HepG2 (cell line): ENCODE measurements at regions not wholly inside any gene's neighbourhood (a gene's known extent, or its start where the extent isn't known, plus 50 kb on each side); places are given as distances from the start of the nearest gene placed in this dataset.

ENCODE experiments used
- ATAC-seq: fragments of 200-7000 bp; cut with Tn5 transposase; 3 replicates; pipeline ENCODE4 v1.9.1; 2020; ENCODE audit warnings: mild to moderate bottlenecking, moderate library complexity
- BruUV-seq: library from RNA; stranded (reverse); fragments of 400-500 nt; replicated peaks from 2 replicates; lab custom pipeline; 2021; lab: Mats Ljungman, UMichigan
- CTCF ChIA-PET: fragments of 300-600 bp; formaldehyde crosslinking; extraction: SDS; loops from one replicate; lab custom pipeline; 2021; ENCODE audit warnings: low total read pairs, inconsistent platforms, low intra/inter-chr PET ratio; lab: Yijun Ruan, JAX
- POLR2A ChIA-PET: fragments of 350-600 bp; sonication (Branson Sonifier 250); formaldehyde crosslinking; loops from one replicate; lab custom pipeline; 2020; ENCODE audit warnings: antibody characterized with exemption, inconsistent platforms; lab: Yijun Ruan, JAX
- DNase-seq: peaks from one replicate; pipeline ENCODE4 v3.0.0-alpha.2; 2015; ENCODE audit warnings: low spot score
- FAIRE-seq: peaks from 3 replicates; lab custom pipeline; 2011; peaks lifted over from hg19 to GRCh38; lab: Jason Lieb, UNC
- H2AFZ ChIP-seq: one replicate; pipeline ENCODE4 v1.6.1; 2011; ENCODE audit warnings: low read length, inconsistent platforms
- H3K27ac ChIP-seq: fragments of 300-600 bp; 3 replicates; pipeline ENCODE4 v1.8.0; 2011; ENCODE audit warnings: mixed run types, mild to moderate bottlenecking, mixed read lengths, low read length, inconsistent platforms; ENCODE audit not compliant: insufficient read depth; ENCODE audit errors: extremely low read length
- H3K27me3 ChIP-seq, 2 experiments: fragments of 200-600 bp in 1 of 2; 2 replicates in 1 of 2; 3 replicates in 1 of 2; pipeline versions ENCODE4 v1.6.0 to v1.8.0; 2011; ENCODE audit warnings: low read length in 2 of 2, mild to moderate bottlenecking in 2 of 2, moderate library complexity in 2 of 2, inconsistent platforms in 1 of 2; ENCODE audit not compliant: insufficient read depth in 2 of 2, control insufficient read depth in 1 of 2
- H3K36me3 ChIP-seq, 2 experiments: fragments of 200-600 bp in 1 of 2; replicated peaks in 1 of 2; 2 replicates in 1 of 2; 3 replicates in 1 of 2; pipeline versions ENCODE4 v1.5.1 to v1.8.0; 2011; ENCODE audit warnings: low read length in 2 of 2, inconsistent platforms in 1 of 2; ENCODE audit not compliant: insufficient read depth in 2 of 2, control insufficient read depth in 1 of 2
- H3K4me1 ChIP-seq: 2 replicates; pipeline ENCODE4 v1.5.1; 2012; ENCODE audit warnings: low read length, inconsistent platforms; ENCODE audit not compliant: insufficient read depth
- H3K4me2 ChIP-seq: 2 replicates; pipeline ENCODE4 v1.6.0; 2011; ENCODE audit warnings: low read depth, low read length, inconsistent platforms
- H3K4me3 ChIP-seq, 3 experiments: fragments of 200-600 bp in 1 of 3; sonication (generic), shearing (Covaris generic) in 1 of 3; replicated peaks in 1 of 3; 2 replicates each; pipeline ENCODE4 v1.5.1; 2011 to 2016; ENCODE audit warnings: low read length in 3 of 3, inconsistent platforms in 2 of 3, low read depth in 2 of 3, mild to moderate bottlenecking in 2 of 3, control low read depth in 1 of 3, mixed read lengths in 1 of 3; ENCODE audit not compliant: insufficient read depth in 1 of 3
- H3K79me2 ChIP-seq: one replicate; pipeline ENCODE4 v1.6.1; 2011; ENCODE audit warnings: low read length, inconsistent platforms; ENCODE audit not compliant: insufficient read depth
- H3K9ac ChIP-seq: 2 replicates; pipeline ENCODE4 v1.6.0; 2011; ENCODE audit warnings: mild to moderate bottlenecking, low read depth, low read length, inconsistent platforms; ENCODE audit not compliant: insufficient read depth
- H3K9me3 ChIP-seq: 2 replicates; pipeline ENCODE4 v1.5.1; 2012; ENCODE audit warnings: mild to moderate bottlenecking, low read length
- H4K20me1 ChIP-seq: 2 replicates; pipeline ENCODE4 v1.6.0; 2011; ENCODE audit warnings: inconsistent platforms, mild to moderate bottlenecking, low read length, moderate library complexity; ENCODE audit not compliant: insufficient read depth
- DMAP1 ChIP-seq: IDR thresholded peaks from 2 replicates; pipeline ENCODE4 v1.6.1; 2016
- E2F2 ChIP-seq: sonication (generic); formaldehyde crosslinking; IDR thresholded peaks from 2 replicates; pipeline ENCODE4 v1.4.0; 2020; ENCODE audit warnings: missing genetic modification reagents, borderline replicate concordance
- FOXA1 ChIP-seq, 2 experiments: fragments of 450-650 bp in 1 of 2; sonication (generic) in 1 of 2; formaldehyde crosslinking in 1 of 2; IDR thresholded peaks; 2 replicates each; pipeline versions ENCODE4 v1.4.0 to v1.6.1; 2016 to 2020; ENCODE audit warnings: missing genetic modification reagents in 1 of 2
- HINFP ChIP-seq: sonication (generic); formaldehyde crosslinking; IDR thresholded peaks from 2 replicates; pipeline ENCODE4 v1.4.0; 2020; ENCODE audit warnings: low read depth, mild to moderate bottlenecking, missing genetic modification reagents
- HNF4G ChIP-seq, 2 experiments: sonication (generic) in 1 of 2; formaldehyde crosslinking in 1 of 2; IDR thresholded peaks; 2 replicates each; pipeline versions ENCODE4 v1.4.0 to v1.6.1; 2011 to 2020; ENCODE audit warnings: borderline replicate concordance in 2 of 2, low read depth in 2 of 2, mild to moderate bottlenecking in 2 of 2, low read length in 1 of 2, missing genetic modification reagents in 1 of 2, moderate library complexity in 1 of 2
- LCORL ChIP-seq, 2 experiments: fragments of 450-650 bp in 1 of 2; sonication (generic) in 1 of 2; formaldehyde crosslinking in 1 of 2; IDR thresholded peaks; 2 replicates each; pipeline versions ENCODE4 v1.5.0 to v1.6.1; 2017 to 2020; ENCODE audit warnings: antibody characterized with exemption in 1 of 2, missing genetic modification reagents in 1 of 2
- MTA1 ChIP-seq: sonication (generic); formaldehyde crosslinking; IDR thresholded peaks from 2 replicates; pipeline ENCODE4 v1.4.0; 2020; ENCODE audit warnings: missing genetic modification reagents, mild to moderate bottlenecking, borderline replicate concordance
- NRL ChIP-seq: sonication (generic); formaldehyde crosslinking; IDR thresholded peaks from 2 replicates; pipeline ENCODE4 v1.5.0; 2020; ENCODE audit warnings: missing genetic modification reagents, mild to moderate bottlenecking, moderate library complexity, borderline replicate concordance
- RFX1 ChIP-seq: fragments of 450-650 bp; IDR thresholded peaks from 2 replicates; pipeline ENCODE4 v1.6.1; 2017
- SETDB1 ChIP-seq: sonication (generic); formaldehyde crosslinking; IDR thresholded peaks from 2 replicates; pipeline ENCODE4 v1.5.1; 2020; ENCODE audit warnings: missing genetic modification reagents, mild to moderate bottlenecking, borderline replicate concordance
- SP1 ChIP-seq, 2 experiments: fragments of 450-650 bp in 1 of 2; sonication (generic) in 1 of 2; formaldehyde crosslinking in 1 of 2; IDR thresholded peaks; 2 replicates each; pipeline versions ENCODE4 v1.4.0 to v1.6.1; 2016 to 2020; ENCODE audit warnings: missing genetic modification reagents in 1 of 2
- ZNF691 ChIP-seq: sonication (generic); formaldehyde crosslinking; IDR thresholded peaks from 2 replicates; pipeline ENCODE4 v1.4.0; 2020; ENCODE audit warnings: missing genetic modification reagents, low read depth, mild to moderate bottlenecking, borderline replicate concordance
- ZNF891 ChIP-seq: sonication (generic); formaldehyde crosslinking; IDR thresholded peaks from 2 replicates; pipeline ENCODE4 v1.5.0; 2020; ENCODE audit warnings: mild to moderate bottlenecking, missing genetic modification reagents
- WGBS: methylation state at CpG from one replicate; pipeline ENCODE4 v1.1.6; 2017; ENCODE audit warnings: low lambda C conversion rate; 5-methylcytosine and 5-hydroxymethylcytosine counted together
- in situ Hi-C: cut with HindIII; loops from 2 replicates; pipeline ENCODE4 v1.10.0; 2017; ENCODE audit warnings: low pct_unique_long_range_greater_than_20kb; ENCODE audit not compliant: extremely low pct_ligation_motif_present
- intact Hi-C: fragments of 100-400 bp; cut with micrococcal nuclease; formaldehyde crosslinking; loops from one replicate; pipeline ENCODE4 v1.10.0; 2022; ENCODE audit not compliant: unreplicated experiment

GRCh38 chr19:30170495-30171137, 201.6 kb upstream of the ZNF536 start:
- ChIA-PET POLR2A (no interaction called here), CTCF (no interaction called here)
- Histone ChIP-seq H2AFZ (no peak overlapping the region), H3K79me2 (no peaks in the 10 kb centered on the region), H3K27me3 (peaks cover 1 to 6% of the 10 kb centered on the region in 2 experiments; a peak in 2 of 5 replicates), H3K9ac (no peak overlapping the region), H3K36me3 (no peaks in the 10 kb centered on the region), H3K4me2 (no peak overlapping the region), H3K4me1 (no peaks in the 10 kb centered on the region), H3K4me3 (no peak overlapping the region), H4K20me1 (no peaks in the 10 kb centered on the region), H3K27ac (no peak overlapping the region), H3K9me3 (no peaks in the 10 kb centered on the region)
- no peak for ATAC-seq
- 0 out of 2 replicates have a peak, but pooled peaks have one; percentile 7 for TF ChIP-seq SP1 (IDR thresholded peaks at IDR 0.05)
- TF ChIP-seq SP1 (CRISPR knock-in tag; IDR thresholded peaks at IDR 0.05) = no peak
- no peak for TF ChIP-seq HNF4G (IDR thresholded peaks at IDR 0.05; ENCODE audit: borderline replicate concordance, low read depth, low read length)
- TF ChIP-seq HNF4G (CRISPR knock-in tag; IDR thresholded peaks at IDR 0.05; ENCODE audit: borderline replicate concordance, low read depth) = no peak
- DNase-seq = no peak
- intact Hi-C loops = no loop called here
- 24% methylated on average over 6 of the region's 8 CpGs for WGBS
- in situ Hi-C loops = no loop called here
- no TSS peak for BruUV-seq
- no peak for FAIRE-seq

- H4K20me1 ChIP-seq = no peaks in the 10 kb centered on the region
- H3K9me3 ChIP-seq = no peaks in the 10 kb centered on the region
- FAIRE-seq (no peak), DNase-seq (no peak), ATAC-seq (no peak)
- no peaks in the 10 kb centered on the region for H3K4me1 ChIP-seq
- ChIA-PET CTCF (no interaction called here), POLR2A (no interaction called here)
- in situ Hi-C loops (no loop called here), intact Hi-C loops (no loop called here)
- no peak overlapping the region for H3K9ac ChIP-seq
- no peak overlapping the region for H3K4me3 ChIP-seq
- no peak overlapping the region for H3K27ac ChIP-seq
- no TSS peak for BruUV-seq
- WGBS = 16% methylated on average over 3 of the region's 3 CpGs
- no peaks in the 10 kb centered on the region for H3K36me3 ChIP-seq
- no peak overlapping the region for H3K4me2 ChIP-seq
- peaks cover 1 to 10% of the 10 kb centered on the region in 2 experiments; a peak in 2 of 5 replicates for H3K27me3 ChIP-seq
- no peaks in the 10 kb centered on the region for H3K79me2 ChIP-seq
- no peak overlapping the region for H2AFZ ChIP-seq
- TF ChIP-seq DMAP1 (CRISPR knock-in tag) (no peak), ZNF691 (CRISPR knock-in tag) (no peak), RFX1 (no peak), E2F2 (CRISPR knock-in tag) (no peak), LCORL (IDR thresholded peaks at IDR 0.05) (0 out of 2 replicates have a peak, but pooled peaks have one; percentile 7), LCORL (CRISPR knock-in tag; IDR thresholded peaks at IDR 0.05) (no peak), HINFP (CRISPR knock-in tag) (no peak), FOXA1 (IDR thresholded peaks at IDR 0.05) (0 out of 2 replicates have a peak, but pooled peaks have one; percentile 15), FOXA1 (CRISPR knock-in tag; IDR thresholded peaks at IDR 0.05) (no peak), SETDB1 (no peak), MTA1 (CRISPR knock-in tag) (no peak), NRL (CRISPR knock-in tag) (no peak), ZNF891 (CRISPR knock-in tag) (no peak)
Observed at GRCh38 chr19:30171138-30171635, 201.0 kb upstream of the ZNF536 start.
